Astrocyte (in vitro differentiated cells and primary cell): ENCODE measurements at regions not wholly inside any gene's neighbourhood (a gene's known extent, or its start where the extent isn't known, plus 50 kb on each side); places are given as distances from the start of the nearest gene placed in this dataset.

Experiments used
- DNase-seq: peaks from one replicate; pipeline ENCODE4 v3.0.0-alpha.2; 2010; ENCODE audit warnings: low read depth
- FAIRE-seq: peaks from 2 replicates; lab custom pipeline; 2011; peaks lifted over from hg19 to GRCh38; lab: Jason Lieb, UNC
- H2AFZ ChIP-seq: 2 replicates; pipeline ENCODE4 v1.6.0; 2012; ENCODE audit warnings: low read depth, low read length, inconsistent platforms
- H3K27ac ChIP-seq: 2 replicates; pipeline ENCODE4 v1.5.1; 2011; ENCODE audit warnings: low read depth, low read length, inconsistent platforms
- H3K27me3 ChIP-seq: 2 replicates; pipeline ENCODE4 v1.6.0; 2011; ENCODE audit warnings: low read length, inconsistent platforms; ENCODE audit not compliant: insufficient read depth
- H3K36me3 ChIP-seq: 2 replicates; pipeline ENCODE4 v1.5.1; 2011; ENCODE audit warnings: low read length, inconsistent platforms; ENCODE audit not compliant: insufficient read depth
- H3K4me1 ChIP-seq: 2 replicates; pipeline ENCODE4 v1.5.1; 2011; ENCODE audit warnings: low read length, inconsistent platforms; ENCODE audit not compliant: insufficient read depth
- H3K4me2 ChIP-seq: 2 replicates; pipeline ENCODE4 v1.6.0; 2012; ENCODE audit warnings: low read length, inconsistent platforms
- H3K4me3 ChIP-seq: 2 replicates; pipeline ENCODE4 v1.5.1; 2011; ENCODE audit warnings: low read depth, mild to moderate bottlenecking, low read length, inconsistent platforms; ENCODE audit not compliant: insufficient read depth
- H3K79me2 ChIP-seq: 2 replicates; pipeline ENCODE4 v1.6.0; 2012; ENCODE audit warnings: mild to moderate bottlenecking, low read length, inconsistent platforms; ENCODE audit not compliant: insufficient read depth
- H3K9ac ChIP-seq: 2 replicates; pipeline ENCODE4 v1.6.0; 2012; ENCODE audit warnings: mild to moderate bottlenecking, low read length, inconsistent platforms
- H3K9me3 ChIP-seq: 2 replicates; pipeline ENCODE4 v1.5.1; 2012; ENCODE audit warnings: low read depth, mild to moderate bottlenecking, low read length, inconsistent platforms; ENCODE audit not compliant: insufficient read depth
- H4K20me1 ChIP-seq: 2 replicates; pipeline ENCODE4 v1.6.0; 2012; ENCODE audit warnings: low read length, inconsistent platforms; ENCODE audit not compliant: insufficient read depth
- H3K27ac Mint-ChIP-seq: one replicate; pipeline ENCODE4 v1.8.0; 2021; ENCODE audit warnings: mild to moderate bottlenecking, mixed read lengths; ENCODE audit not compliant: unreplicated experiment
- H3K27me3 Mint-ChIP-seq: one replicate; pipeline ENCODE4 v1.8.0; 2021; ENCODE audit warnings: low read depth, mixed read lengths; ENCODE audit not compliant: unreplicated experiment
- H3K36me3 Mint-ChIP-seq: one replicate; pipeline ENCODE4 v1.8.0; 2021; ENCODE audit warnings: low read depth, mixed read lengths; ENCODE audit not compliant: unreplicated experiment
- H3K4me1 Mint-ChIP-seq: one replicate; pipeline ENCODE4 v1.8.0; 2021; ENCODE audit warnings: low read depth, mixed read lengths; ENCODE audit not compliant: unreplicated experiment
- H3K4me3 Mint-ChIP-seq: one replicate; pipeline ENCODE4 v1.8.0; 2021; ENCODE audit warnings: mild to moderate bottlenecking, moderate library complexity, mixed read lengths; ENCODE audit not compliant: unreplicated experiment
- H3K9me3 Mint-ChIP-seq: one replicate; pipeline ENCODE4 v1.8.0; 2021; ENCODE audit warnings: mild to moderate bottlenecking, mixed read lengths; ENCODE audit not compliant: unreplicated experiment
- EZH2 ChIP-seq: IDR thresholded peaks from 2 replicates; pipeline ENCODE4 v1.6.1; 2012; ENCODE audit warnings: mild to moderate bottlenecking, low read length, inconsistent platforms; ENCODE audit not compliant: insufficient read depth
- TF ChIP-seq, protein P1 (sequence below): IDR thresholded peaks from 2 replicates; pipeline ENCODE4 v1.5.1; 2011; ENCODE audit warnings: low read depth, mild to moderate bottlenecking, inconsistent platforms, low read length, moderate library complexity; ENCODE audit not compliant: insufficient read depth

DNA sequence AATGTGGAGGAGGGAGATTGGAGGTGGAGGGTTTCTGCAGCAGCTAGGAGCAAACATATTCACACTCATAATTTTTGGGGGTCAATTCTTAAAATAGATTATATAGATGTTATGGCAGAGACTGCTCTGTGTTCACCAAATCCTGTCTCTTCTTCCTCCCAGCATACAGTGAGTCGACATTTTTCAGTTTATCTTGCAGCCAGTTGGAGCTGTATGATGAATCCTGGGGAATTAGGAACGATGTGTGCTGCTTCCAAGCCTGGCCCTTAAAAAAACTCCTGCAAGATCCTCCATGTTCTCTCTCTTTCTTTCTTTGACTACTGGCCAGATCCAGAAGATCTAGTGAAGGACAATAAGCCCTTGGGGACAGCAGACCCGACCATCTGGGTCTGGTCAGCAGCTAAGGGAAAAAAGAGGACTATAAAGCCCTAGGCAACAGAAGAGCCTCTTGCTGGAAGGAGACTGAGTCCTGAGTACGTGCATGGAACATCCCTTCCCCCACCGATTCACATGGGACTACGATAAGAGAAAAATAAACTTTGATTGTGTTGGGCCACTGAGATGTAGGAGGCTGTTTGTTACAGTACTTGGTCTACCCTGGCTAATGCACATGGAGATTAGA is 55.8 kb upstream of the POMP start:
- H3K79me2 ChIP-seq: no peaks in the 10 kb centered on the region
- H3K27me3 ChIP-seq: no peaks in the 10 kb centered on the region
- no peak overlapping the region for H3K9ac ChIP-seq
- H3K36me3 ChIP-seq: no peaks in the 10 kb centered on the region
- no peak overlapping the region for H3K4me3 ChIP-seq
- no peak overlapping the region for H3K27ac Mint-ChIP-seq
- no peak overlapping the region for H3K27ac ChIP-seq
- no peaks in the 10 kb centered on the region for H3K9me3 Mint-ChIP-seq
- H4K20me1 ChIP-seq: no peaks in the 10 kb centered on the region
- no peak overlapping the region for H2AFZ ChIP-seq
- no peaks in the 10 kb centered on the region for H3K36me3 Mint-ChIP-seq
- no peak overlapping the region for H3K4me3 Mint-ChIP-seq
- H3K4me1 ChIP-seq: peaks cover 3% of the 10 kb centered on the region
- H3K9me3 ChIP-seq: no peaks in the 10 kb centered on the region
- no peak overlapping the region for H3K4me2 ChIP-seq
- H3K27me3 Mint-ChIP-seq: peaks cover 2% of the 10 kb centered on the region
- DNase-seq: no peak
- H3K4me1 Mint-ChIP-seq: peaks cover 16% of the 10 kb centered on the region
- FAIRE-seq: no peak
- TF ChIP-seq, protein P1, sequence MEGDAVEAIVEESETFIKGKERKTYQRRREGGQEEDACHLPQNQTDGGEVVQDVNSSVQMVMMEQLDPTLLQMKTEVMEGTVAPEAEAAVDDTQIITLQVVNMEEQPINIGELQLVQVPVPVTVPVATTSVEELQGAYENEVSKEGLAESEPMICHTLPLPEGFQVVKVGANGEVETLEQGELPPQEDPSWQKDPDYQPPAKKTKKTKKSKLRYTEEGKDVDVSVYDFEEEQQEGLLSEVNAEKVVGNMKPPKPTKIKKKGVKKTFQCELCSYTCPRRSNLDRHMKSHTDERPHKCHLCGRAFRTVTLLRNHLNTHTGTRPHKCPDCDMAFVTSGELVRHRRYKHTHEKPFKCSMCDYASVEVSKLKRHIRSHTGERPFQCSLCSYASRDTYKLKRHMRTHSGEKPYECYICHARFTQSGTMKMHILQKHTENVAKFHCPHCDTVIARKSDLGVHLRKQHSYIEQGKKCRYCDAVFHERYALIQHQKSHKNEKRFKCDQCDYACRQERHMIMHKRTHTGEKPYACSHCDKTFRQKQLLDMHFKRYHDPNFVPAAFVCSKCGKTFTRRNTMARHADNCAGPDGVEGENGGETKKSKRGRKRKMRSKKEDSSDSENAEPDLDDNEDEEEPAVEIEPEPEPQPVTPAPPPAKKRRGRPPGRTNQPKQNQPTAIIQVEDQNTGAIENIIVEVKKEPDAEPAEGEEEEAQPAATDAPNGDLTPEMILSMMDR: no peak
- TF ChIP-seq EZH2: no peak

DNA sequence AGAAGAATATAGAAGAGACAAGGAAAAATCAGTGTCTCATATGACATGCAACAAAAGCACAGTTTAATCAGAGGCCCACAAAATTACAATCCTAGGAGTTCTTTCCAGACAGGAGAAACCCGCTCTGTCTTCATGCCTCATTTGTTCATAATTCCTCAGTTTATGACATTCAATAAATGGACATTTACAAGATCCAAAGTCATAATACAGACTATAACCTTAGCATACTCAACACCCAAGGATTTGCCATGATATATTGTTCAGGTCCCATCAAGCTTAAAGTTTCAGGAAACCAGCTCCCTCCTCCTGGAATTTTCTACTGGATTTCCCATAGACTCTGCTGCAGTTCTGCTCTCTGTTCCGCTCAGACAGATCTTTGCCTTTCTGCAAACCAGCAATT is 56.4 kb upstream of the POMP start:
- Histone ChIP-seq H3K4me3 (no peak overlapping the region), H3K4me1 (peaks cover 3% of the 10 kb centered on the region), H3K9ac (no peak overlapping the region), H2AFZ (no peak overlapping the region), H3K9me3 (no peaks in the 10 kb centered on the region), H3K4me2 (no peak overlapping the region), H3K27me3 (no peaks in the 10 kb centered on the region), H3K36me3 (no peaks in the 10 kb centered on the region), H3K79me2 (no peaks in the 10 kb centered on the region), H4K20me1 (no peaks in the 10 kb centered on the region), H3K27ac (no peak overlapping the region)
- FAIRE-seq (no peak), DNase-seq (no peak)
- Mint-ChIP-seq H3K9me3 (no peaks in the 10 kb centered on the region), H3K27me3 (peaks cover 2% of the 10 kb centered on the region), H3K4me1 (peaks cover 16% of the 10 kb centered on the region), H3K36me3 (no peaks in the 10 kb centered on the region), H3K27ac (no peak overlapping the region), H3K4me3 (no peak overlapping the region)
- no peak for TF ChIP-seq EZH2
- TF ChIP-seq, protein P1: no peak

DNA sequence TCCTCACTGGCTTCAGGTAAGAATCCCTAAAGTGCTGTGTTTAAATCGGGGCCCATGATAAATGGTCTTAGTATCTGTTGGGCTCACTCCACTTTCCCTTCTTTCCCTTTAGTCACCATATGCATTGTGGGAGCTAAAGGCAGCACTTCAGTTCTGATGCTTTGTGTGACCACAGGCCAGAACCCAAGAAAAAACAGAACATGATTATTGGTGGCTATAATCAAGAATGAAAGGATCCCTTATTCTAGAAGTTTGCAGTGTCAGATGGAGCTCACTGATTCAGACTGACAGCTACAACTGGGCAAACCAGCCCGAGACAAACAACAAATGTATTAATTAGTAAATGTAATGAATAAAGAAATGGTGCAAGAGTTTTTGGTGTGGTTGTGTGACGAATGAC is 57.3 kb upstream of the POMP start:
- TF ChIP-seq, protein P1: no peak
- no peak for TF ChIP-seq EZH2
- no peak for FAIRE-seq
- H3K27ac Mint-ChIP-seq: no peak overlapping the region

More for the DNA sequence above, 57.3 kb upstream of the POMP start:
- Mint-ChIP-seq H3K4me1 (peaks cover 12% of the 10 kb centered on the region), H3K36me3 (no peaks in the 10 kb centered on the region), H3K27me3 (peaks cover 2% of the 10 kb centered on the region), H3K9me3 (no peaks in the 10 kb centered on the region), H3K4me3 (no peak overlapping the region)
- Histone ChIP-seq H3K27ac (no peak overlapping the region), H3K9me3 (no peaks in the 10 kb centered on the region), H2AFZ (no peak overlapping the region), H3K4me1 (peaks cover 3% of the 10 kb centered on the region), H4K20me1 (no peaks in the 10 kb centered on the region), H3K36me3 (no peaks in the 10 kb centered on the region), H3K27me3 (no peaks in the 10 kb centered on the region), H3K79me2 (no peaks in the 10 kb centered on the region), H3K4me3 (no peak overlapping the region), H3K9ac (no peak overlapping the region), H3K4me2 (no peak overlapping the region)
- DNase-seq: no peak
